ENCODE measurements at regions not wholly inside any gene's neighbourhood (a gene's known extent, or its start where the extent isn't known, plus 50 kb on each side); places are given as distances from the start of the nearest gene placed in this dataset.

DNA sequence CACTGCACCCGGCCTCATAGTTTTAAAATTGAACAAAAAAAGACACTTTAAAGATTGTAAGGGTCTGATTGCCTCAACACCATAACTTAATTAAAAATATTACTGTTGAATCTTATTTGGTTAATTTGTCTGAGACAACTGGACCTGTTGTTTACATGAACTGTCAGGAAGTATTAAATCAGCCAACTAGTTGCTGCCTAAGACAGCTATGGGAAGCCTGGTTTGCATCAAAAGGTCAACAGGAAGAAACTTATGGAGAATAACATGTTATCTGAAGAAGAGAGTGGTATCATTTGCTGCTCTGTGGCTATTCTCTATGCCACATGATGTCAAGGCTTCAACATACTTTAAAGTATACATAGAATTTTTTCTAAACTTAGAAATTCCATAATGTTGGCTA is 853.5 kb upstream of the ADAMTS5 start:
- DNase-seq (ENCODE audit: low read depth in 4 of 4, low spot score in 2 of 4) = no peak

DNA sequence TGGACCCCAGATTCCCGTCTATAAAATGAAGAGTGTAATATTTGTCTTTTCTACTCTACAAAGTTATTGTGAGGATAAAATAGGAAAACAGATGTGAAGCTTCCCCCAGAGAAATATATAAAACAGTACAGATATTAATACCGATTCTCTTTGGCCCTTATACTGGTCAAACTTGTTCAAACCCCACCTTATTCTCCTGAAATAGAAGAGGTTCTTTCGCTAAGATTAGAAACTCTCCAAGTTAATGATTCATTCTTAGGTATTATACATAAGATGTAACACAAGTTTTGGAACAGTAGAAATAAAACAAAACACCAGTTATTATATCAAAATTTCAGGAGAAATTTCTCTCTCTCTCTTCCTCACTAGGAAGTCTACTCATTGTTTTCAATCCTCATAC is 852.4 kb upstream of the ADAMTS5 start:
- DNase-seq (ENCODE audit: low read depth in 4 of 4, low spot score in 2 of 4) = no peak

DNA sequence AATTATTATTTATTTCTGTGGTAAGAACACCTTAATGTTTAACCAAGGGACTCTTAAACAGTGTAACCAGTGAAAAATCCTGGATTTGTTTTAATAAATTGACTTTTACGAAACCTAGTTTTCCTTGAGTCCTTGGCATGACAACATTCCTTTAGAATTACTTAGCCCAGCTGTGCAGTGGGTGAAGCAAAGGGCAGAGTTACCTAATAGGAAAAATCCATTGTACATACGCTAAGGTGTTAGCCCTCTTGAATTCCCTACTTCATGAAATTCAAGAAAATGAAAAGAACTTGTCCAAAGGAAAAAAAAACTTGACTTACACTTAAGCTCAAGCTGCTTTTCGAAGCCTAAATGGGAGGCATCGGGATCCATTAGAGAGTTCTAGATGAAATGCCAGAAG is 852.0 kb upstream of the ADAMTS5 start:
- no peak for DNase-seq (ENCODE audit: low read depth in 4 of 4, low spot score in 2 of 4)

DNA sequence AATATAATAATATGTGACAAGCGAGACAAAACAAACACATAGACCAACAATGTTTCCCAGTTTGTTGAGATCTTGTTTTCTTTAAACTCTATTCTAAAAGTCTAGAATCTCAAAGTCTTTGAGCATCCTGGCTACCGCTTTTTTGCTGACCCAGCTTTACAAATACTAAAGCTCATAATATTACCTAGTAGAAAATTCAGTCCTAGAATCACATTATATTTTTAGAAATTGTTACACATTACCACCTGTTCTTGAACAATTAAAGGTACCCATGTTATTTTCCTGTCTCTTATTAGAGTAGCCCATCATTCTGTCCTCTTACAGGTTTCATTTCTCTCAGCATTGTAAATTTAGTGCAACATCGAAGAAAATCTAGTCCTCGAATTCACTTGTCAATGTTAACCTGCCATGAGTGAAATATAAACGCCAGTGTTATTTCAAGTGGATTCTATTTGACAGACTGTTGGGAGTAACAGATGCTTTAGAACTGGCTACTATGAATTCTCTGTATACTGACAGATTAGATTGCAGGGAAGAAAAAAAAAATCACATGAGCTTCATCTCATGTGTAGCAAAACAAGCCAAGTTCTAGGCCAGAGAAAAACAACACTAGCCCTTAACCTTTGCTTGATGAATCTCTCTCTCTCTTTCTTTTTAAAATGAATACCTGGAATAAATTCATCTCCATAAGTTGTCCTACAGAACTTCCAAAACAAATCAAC is 851.2 kb upstream of the ADAMTS5 start:
- no peak for DNase-seq (ENCODE audit: low read depth in 4 of 4, low spot score in 2 of 4)

DNA sequence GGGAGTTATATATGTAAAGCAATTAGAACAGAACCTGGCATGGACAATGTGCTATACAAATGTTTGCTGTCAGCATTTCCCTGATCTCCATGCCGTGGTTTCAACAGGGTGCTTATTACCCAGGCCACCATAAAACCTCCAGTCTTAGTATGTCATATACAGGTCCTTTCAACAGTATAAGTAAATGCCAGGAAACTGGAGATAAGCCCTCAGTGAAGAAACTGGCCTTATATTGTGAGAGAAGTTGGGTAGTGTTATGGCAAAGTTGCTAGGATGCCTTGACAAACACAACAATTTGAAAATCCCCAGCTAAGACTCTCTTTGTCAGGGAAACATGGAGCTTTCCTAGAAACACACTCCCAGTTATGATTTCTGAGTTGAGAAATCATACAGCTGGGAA is 850.2 kb upstream of the ADAMTS5 start:
- no peak for DNase-seq (ENCODE audit: low read depth in 4 of 4, low spot score in 2 of 4)

DNA sequence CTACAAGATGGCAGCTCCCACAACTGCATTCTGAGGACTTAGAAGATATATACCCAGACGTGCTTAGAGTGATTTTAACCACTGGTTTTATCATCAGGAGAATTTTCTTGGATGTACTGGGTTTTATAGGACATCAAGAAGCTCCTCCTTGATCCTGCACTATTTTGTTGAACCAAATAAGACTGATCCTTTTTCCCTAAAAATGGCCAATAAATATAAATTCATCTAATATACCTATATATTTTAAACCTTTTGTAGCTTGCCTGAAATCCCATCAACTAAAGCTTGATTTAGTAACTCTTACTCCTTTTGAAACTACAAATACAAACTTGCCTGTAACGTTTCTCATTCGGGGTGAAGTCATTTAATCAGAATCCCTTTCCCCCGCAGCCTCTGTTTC is 849.4 kb upstream of the ADAMTS5 start:
- no peak for DNase-seq (ENCODE audit: low read depth in 4 of 4, low spot score in 2 of 4)

DNA sequence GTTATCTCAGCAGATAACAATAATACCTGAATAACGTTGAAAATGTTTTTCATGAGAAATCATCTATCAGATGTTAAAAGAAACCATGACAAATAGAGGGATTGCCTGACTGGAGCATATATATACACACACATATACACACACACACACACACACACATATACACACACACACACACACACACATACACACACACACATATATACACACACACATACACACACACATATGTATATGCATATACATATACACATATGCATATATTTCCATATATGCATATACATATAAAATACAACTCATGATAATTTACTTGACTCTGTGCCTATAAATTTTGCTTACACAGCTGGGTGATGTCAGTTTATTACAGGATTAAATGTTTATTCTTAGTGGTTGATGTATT is 847.3 kb upstream of the ADAMTS5 start:
- DNase-seq (ENCODE audit: low read depth in 4 of 4, low spot score in 2 of 4) = no peak

DNA sequence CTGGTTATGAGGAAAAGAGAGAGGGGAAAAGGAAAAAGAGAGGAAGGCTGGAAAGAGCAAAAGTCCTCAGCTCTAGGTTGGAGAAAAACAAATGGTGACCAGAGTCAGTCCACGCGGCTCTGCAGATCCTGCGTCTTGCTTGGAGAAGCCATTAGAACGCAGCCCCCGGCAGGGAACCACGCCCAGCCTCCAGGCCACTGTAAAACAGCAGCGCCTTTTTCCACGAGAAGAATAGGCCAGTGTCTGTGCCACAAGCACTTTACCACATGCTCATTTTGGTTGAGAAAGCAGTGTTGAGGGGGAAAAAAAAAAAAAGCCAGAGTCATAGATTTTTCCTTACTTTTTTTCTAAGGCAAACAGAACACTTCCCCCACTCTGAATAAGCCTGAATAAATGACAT is 846.9 kb upstream of the ADAMTS5 start:
- no peak for DNase-seq (ENCODE audit: low read depth in 4 of 4, low spot score in 2 of 4)

DNA sequence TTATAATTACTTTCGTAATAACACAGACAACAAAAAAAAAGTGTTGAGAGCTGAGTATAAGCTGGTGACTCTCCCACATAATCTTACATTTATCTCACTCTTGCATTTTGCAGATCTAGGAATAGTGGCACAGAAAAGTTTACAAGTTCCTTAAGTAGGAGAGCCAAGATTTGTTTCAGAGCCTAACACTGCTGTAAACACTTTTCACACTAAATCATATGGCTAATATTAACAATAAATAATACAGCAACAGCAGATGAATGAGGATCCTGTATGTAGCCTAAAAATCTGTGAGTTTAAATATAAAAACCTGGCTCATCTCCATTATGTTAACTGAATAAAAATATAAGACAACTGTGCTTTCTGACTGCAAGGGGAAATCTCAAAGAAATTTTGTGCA is 846.5 kb upstream of the ADAMTS5 start:
- DNase-seq (ENCODE audit: low read depth in 4 of 4, low spot score in 2 of 4) = no peak

DNA sequence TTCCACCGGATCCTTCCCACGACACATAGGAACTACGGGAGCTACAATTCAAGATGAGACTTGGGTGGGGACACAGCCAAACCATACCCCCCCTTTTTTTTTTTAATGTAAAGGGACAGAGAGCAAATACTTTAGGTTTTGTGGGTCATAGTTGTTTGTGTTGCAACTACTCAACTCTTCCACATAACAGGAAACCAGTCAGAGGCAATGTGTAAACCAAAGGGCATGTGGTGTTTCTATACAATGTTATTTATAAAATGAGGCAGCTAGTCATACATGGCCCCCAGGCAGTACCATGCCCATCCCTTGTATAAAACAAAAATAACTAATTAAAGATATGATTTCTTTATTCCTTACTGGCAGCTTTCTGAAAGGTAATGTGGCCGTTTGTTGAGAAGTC is 845.4 kb upstream of the ADAMTS5 start:
- DNase-seq (ENCODE audit: low read depth in 4 of 4, low spot score in 2 of 4) = no peak

DNA sequence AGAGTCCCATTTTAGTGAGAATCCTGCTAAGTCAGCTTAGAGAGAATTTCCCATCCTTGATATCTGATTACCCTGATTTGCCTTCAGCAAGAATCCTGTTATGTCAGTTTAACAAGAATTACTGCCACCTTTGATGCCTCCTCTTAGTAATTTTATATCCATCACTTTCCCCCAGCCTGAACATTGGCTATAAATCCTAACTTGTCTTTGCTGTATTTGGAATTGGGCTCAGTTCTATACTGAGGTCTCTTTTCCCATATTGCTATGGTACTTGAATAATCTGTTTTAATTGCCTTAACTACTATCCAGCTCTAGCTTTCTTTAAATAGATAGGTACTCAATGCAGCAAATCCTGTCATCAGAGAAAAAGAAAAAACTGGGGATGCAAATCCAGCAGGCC is 842.0 kb upstream of the ADAMTS5 start:
- no peak for DNase-seq (ENCODE audit: low read depth in 4 of 4, low spot score in 2 of 4)

DNA sequence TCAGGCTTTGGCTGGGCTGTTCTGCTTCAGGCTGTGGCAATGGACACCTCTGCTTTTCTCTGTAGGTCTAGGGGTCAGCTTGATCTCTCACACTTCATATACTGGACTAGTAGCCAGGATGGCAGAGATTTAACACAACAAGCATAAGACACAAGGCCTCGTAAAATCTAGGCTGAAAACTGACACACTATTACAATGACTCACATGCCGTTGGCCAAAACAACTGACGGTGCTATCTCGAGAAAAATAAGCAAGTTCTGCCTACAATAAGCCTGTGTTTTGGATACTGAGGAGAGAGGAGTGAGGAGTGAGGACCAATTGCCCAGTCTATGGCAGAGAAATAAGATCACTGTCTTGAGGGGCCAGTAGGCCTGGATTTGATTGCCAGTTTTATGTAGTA is 840.7 kb upstream of the ADAMTS5 start:
- no peak for DNase-seq (ENCODE audit: low read depth in 4 of 4, low spot score in 2 of 4)

DNA sequence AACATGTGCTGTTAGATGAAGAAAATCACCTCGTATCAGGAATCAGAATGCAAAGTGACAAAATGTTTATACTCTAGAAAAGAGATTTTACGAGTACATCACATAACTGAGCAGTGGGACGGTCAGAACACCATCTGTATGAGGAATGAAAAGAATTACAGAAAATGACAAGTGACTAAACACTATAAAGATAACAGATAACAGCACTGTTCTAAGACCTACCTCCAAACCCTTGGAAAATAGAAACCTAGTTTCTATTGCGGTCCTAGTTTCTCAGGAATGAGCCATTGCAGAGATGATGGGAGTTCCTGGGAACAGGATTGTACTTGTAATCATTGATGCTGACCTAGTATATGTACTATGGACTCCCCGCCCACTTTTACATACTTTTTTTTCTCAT is 839.4 kb upstream of the ADAMTS5 start:
- DNase-seq (ENCODE audit: low read depth in 4 of 4, low spot score in 2 of 4) = no peak

DNA sequence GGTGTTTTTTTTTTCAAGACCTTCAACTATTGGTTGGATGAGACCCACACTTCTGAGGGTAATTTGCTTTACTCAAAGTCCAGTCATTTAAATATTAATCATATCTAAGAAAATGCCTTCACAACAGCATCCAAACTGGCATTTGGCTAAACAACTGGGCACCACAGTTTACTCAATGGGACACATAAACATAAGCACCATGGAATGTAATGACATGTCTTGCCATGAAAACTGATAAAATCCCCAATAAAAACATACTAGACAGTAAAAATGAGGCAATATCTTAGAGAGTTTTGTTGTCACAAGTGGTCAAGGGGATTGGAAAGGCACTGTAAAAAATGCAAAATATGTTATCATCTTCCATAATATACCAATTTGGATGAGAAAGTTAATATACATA is 838.8 kb upstream of the ADAMTS5 start:
- no peak for DNase-seq (ENCODE audit: low read depth in 4 of 4, low spot score in 2 of 4)

DNA sequence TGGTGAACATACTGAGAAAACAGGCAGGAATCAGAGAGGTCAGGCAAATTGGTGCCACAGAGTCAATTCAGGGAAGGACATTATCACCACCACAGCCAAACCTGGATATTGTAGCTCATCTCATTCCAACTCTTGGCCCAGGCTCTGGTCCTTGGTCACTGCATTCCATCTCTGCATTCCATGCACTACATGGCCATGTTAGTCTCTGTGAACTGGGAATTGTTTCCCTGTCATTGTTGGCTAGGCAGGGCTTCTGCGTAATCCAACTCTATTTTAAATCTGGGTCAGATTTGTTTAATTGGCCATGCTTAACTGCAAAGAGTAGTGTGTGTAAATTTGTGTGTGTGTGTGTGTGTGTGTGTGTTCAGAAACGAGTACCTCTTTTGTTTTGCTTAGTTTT is 837.6 kb upstream of the ADAMTS5 start:
- no peak for DNase-seq (ENCODE audit: low read depth in 4 of 4, low spot score in 2 of 4)

DNA sequence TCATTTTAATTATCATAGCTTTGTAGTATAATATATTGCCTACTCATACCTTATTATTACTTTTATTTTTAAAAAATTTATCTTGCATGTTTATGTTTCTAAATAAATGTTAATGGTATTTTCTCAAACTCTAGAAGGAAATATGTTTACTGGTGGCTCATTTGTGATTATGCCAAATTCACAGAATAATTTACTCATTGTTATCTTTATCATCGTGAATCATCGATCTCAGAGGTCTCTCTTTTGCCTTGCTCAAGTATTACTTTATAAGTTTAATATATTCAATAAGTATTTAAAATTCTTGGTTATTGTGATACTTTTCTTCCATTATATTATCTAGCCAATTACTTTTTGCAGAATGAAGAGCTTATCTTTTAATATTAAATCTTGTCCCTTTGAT is 836.7 kb upstream of the ADAMTS5 start:
- DNase-seq (ENCODE audit: low read depth in 4 of 4, low spot score in 2 of 4) = no peak

DNA sequence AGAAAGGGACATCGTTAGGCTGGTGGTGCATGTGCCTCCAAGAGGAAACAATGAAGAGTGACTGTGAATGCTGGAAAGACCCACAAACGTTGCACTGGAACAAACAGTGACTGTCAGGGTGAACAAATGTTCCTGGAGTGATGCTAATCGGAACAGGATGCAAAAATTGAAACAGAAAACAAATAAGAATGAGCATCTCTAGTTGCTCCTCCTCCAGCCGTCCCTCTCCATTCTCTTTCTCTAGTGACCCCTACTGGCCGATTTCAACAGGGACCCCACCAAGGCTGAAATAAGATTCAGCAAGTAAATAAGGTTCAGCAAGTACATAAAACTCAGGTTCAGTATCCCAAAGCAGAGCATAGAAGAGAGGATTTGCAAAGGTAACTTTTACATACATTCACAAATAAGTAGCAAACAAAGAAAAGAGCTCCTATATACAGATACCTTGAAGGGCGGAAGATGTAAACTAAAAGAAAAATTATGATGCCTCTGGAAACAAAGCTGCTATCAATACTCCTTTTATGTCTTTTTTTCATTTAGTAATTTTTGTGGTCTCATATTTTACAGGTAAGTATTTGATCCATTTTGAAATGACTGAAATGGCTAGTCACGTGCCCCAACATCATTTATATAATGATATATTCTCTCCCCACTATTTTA is 836.1 kb upstream of the ADAMTS5 start:
- DNase-seq (ENCODE audit: low read depth in 4 of 4, low spot score in 2 of 4) = no peak

DNA sequence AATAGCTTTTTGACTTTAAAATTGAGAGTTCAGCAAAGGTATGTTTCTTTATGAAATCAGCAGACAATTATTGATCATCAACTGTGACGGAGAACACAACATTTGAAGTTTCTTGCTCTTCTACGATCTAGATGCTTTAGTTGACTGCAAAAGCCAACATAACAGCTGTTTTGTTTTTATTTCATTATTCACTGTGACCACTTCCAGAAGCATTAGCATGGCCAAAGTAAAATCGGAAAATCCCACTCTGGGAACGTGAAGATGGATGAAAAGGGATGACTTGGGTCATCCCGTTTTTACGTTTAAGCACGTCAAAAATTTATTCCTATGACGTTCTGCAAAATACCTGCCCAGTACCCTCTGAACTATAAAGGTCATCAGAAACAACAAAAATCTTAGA is 833.0 kb upstream of the ADAMTS5 start:
- no peak for DNase-seq (ENCODE audit: low read depth in 4 of 4, low spot score in 2 of 4)

DNA sequence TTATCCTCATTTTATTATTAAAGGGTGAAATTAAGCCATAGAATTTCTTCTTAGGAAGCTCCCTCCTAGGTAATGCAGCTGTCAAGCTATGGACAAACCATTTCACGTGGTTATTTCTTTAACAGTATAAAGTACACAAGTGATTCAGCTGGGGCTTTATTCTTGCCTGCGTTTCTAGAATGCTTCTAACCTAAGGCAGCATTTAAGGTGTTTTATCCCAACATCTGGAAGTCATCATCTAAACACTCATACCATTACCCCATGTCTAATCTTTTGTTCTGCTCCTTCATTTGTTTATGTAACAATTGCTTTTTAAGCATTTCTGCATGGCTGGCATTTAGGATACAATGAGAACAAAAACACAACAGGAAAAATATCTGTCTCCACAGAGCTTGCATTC is 829.2 kb upstream of the ADAMTS5 start:
- DNase-seq (ENCODE audit: low read depth in 4 of 4, low spot score in 2 of 4) = no peak

DNA sequence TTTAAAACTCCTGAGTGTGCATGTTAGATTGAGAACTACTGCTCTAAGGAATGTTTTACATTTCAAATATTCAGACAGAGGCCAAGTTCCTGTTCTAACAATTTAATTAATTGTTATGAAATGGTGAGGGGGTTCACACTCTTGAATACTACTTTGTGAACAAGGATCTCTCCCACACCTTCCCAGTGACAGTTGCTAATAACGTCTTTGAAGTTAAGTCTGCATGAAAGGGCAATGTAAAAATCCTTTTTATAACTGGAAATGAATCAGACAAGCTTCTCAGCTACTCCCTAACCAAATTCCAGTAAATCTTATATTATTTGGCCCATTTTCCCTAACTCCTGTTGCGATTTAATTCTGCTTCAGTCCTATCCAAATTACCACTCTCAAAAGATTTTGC is 828.5 kb upstream of the ADAMTS5 start:
- DNase-seq (ENCODE audit: low read depth in 4 of 4, low spot score in 2 of 4) = no peak

DNA sequence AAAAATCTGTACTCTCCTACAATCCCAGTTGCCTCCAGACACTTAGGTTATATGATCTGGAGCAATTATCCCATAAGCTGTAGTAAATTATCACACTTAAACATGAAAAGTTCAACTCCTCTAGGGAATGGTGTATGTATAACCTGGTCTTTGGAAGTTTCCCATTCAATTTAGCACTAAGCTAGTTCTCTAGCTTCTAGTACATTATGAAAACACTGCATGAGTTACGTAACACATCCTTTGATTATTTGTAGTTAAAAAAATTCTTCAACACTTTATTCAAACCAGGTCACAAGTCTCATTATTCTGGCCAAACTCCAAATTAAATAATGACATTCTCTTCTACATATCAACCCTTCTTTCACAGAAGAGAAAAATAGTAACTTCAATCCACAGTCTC is 827.0 kb upstream of the ADAMTS5 start:
- no peak for DNase-seq (ENCODE audit: low read depth in 4 of 4, low spot score in 2 of 4)

DNA sequence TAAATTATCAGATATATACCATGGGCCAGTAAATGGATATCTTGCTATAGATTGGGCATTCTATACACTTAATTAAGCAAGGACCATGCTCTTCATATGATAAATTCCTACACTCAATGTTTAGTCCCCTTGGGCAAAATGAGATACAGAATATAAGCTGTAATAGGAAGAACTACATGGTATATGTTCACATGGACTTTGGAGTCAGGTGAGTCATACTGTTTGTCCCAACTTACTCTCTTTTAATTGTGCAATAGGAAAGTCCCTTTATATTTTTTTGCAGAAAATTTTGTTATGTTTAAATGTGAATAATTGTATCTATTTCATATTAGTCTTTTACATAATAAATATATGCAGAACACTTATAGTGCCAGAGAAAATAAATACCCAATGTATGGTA is 820.2 kb upstream of the ADAMTS5 start:
- no peak for DNase-seq (ENCODE audit: low read depth in 4 of 4, low spot score in 2 of 4)

DNA sequence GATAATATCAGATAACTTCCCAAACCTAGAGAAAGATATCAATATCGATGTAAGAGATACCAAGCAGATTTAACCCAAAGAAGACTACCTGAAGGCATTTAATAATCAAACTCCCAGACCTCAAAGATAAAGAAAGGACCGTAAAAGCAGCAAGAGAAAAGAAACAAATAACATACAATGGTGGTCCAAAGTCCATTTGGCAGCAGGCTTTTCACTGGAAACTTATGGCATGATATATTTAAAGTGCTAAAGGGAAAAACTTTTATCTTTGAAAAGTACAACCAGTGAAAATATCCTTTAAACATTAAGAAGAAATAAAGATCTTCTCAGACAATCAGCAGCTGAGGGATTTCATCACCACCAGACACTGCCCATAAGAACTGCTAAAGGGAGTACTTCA is 812.7 kb upstream of the ADAMTS5 start:
- no peak for DNase-seq (ENCODE audit: low read depth in 4 of 4, low spot score in 2 of 4)

Measured in left renal cortex interstitium (tissue), 4 donors.